ENCODE measurements at regions not wholly inside any gene's neighbourhood (a gene's known extent, or its start where the extent isn't known, plus 50 kb on each side); places are given as distances from the start of the nearest gene placed in this dataset.
A peak's percentile ranks its signal among the peaks of the same experiment; 100 is the strongest.
"Not testable (repeated sequence)": the region's sequence is repeated elsewhere in the genome, so short reads cannot be mapped to it uniquely, and the experiment has no call there.

DNA sequence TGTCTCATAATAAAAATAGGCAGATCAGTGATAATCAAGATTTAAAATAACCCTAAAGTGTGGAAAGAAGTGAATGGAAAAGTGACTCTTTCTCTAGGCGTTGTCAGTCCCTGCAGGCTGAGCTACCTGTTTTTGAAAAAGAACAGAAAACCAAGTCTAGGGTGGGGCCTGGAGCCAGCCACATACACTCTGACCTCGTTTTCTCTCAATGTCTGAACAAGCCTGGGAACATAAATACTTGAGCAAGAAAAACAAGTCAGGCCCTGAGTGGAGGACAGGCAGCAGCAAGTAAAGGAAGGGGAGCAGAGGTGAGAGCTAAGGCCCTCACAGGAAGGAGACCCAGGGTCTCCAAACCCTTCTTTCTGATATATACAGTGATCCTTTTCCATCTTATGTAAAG lies 91.7 kb upstream of the HPF1 start:
- Histone ChIP-seq H3K9me3 (ENCODE audit: control insufficient read depth, low read depth, low read length) (no peaks in the 10 kb centered on the region), H3K27ac (ENCODE audit: low read length) (no peak overlapping the region), H3K36me3 (ENCODE audit: control insufficient read depth, insufficient read depth, low read length) (no peaks in the 10 kb centered on the region), H3K4me1 (ENCODE audit: control insufficient read depth, insufficient read depth, low read length) (no peaks in the 10 kb centered on the region), H3K4me3 (ENCODE audit: low read length) (no peak overlapping the region), H3K27me3 (ENCODE audit: control insufficient read depth, insufficient read depth, low read length) (no peaks in the 10 kb centered on the region)
- no peak for DNase-seq
- WGBS (ENCODE audit: insufficient coverage, low lambda C conversion rate), result 40% methylated on average over 1 of the region's 2 CpGs

DNA sequence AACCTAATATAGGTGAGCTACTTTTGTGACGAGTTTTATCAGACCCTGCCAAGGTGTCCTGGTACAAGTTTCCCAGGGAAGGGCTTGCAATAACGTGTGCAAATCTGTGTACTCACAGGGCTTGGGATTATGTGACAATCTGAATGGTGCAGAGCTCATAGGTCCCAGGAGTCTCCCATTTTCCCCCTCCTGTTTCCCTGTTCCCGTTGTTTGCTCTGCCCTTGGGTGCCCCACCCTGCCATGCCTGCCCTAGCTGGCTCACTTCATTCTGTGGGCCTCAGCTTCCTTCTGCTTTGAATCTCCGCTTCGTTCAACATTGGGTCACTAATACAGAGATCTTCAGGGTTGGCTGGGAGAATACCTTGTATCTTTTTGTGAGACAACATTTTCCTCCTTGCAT lies 90.3 kb upstream of the HPF1 start:
- DNase-seq, result no peak
- 40% methylated on average over 1 of the region's 5 CpGs for WGBS (ENCODE audit: insufficient coverage, low lambda C conversion rate)
- no peaks in the 10 kb centered on the region for H3K36me3 ChIP-seq (ENCODE audit: control insufficient read depth, insufficient read depth, low read length)
- no peaks in the 10 kb centered on the region for H3K4me1 ChIP-seq (ENCODE audit: control insufficient read depth, insufficient read depth, low read length)
- H3K4me3 ChIP-seq (ENCODE audit: low read length), result no peak overlapping the region
- H3K27me3 ChIP-seq (ENCODE audit: control insufficient read depth, insufficient read depth, low read length), result no peaks in the 10 kb centered on the region
- no peak overlapping the region for H3K27ac ChIP-seq (ENCODE audit: low read length)
- H3K9me3 ChIP-seq (ENCODE audit: control insufficient read depth, low read depth, low read length), result no peaks in the 10 kb centered on the region

DNA sequence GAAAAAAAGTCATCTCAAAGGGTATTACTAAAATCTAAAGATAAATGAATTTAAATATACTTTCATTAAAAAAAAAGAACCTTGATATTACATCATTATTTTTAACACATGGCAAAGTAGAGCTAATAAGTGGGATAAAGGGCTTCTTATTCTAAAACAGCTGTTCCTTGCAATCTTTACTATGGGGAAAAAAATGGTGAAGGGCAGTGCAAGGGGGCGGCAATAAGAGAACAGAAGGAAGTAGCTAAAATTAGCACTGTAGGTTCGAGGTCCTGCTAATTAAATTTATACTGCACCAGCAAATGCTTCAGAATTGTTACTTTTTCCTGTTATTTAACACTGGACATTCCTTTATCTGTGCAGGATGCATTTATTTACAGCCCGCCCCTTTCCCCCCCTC lies 89.4 kb upstream of the HPF1 start:
- H3K27me3 ChIP-seq (ENCODE audit: control insufficient read depth, insufficient read depth, low read length), result no peaks in the 10 kb centered on the region
- no peak for DNase-seq
- WGBS (ENCODE audit: insufficient coverage, low lambda C conversion rate), result 74% methylated on average over 2 of the region's 3 CpGs

DNA sequence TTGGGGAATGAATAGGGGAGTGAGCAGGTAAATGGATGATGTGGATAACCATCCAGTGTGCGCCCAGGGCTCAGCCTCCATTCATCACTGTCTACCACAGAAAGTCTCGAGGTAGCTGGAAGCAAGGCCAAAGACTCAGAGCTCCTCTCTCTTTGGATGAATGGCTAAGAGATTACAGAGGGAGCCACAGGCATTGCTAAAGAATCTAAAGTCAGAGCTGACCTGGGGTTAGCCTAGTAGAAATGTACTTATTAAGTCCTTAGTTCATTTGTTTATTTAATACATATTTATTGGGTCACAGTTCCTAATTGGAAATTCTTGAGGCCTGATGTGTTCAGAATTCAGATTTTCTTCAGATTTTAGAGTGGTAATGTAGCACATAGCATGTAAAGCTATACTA lies 88.7 kb upstream of the HPF1 start:
- Histone ChIP-seq H3K9me3 (ENCODE audit: control insufficient read depth, low read depth, low read length) (no peaks in the 10 kb centered on the region), H3K4me1 (ENCODE audit: control insufficient read depth, insufficient read depth, low read length) (no peaks in the 10 kb centered on the region), H3K27ac (ENCODE audit: low read length) (no peak overlapping the region), H3K4me3 (ENCODE audit: low read length) (no peak overlapping the region), H3K36me3 (ENCODE audit: control insufficient read depth, insufficient read depth, low read length) (no peaks in the 10 kb centered on the region), H3K27me3 (ENCODE audit: control insufficient read depth, insufficient read depth, low read length) (no peaks in the 10 kb centered on the region)
- WGBS (ENCODE audit: insufficient coverage, low lambda C conversion rate), result no CpG with 5 or more reads among the region's 2 CpGs
- no peak for DNase-seq

More for the DNA sequence above, 89.4 kb upstream of the HPF1 start:
- H3K9me3 ChIP-seq (ENCODE audit: control insufficient read depth, low read depth, low read length), result no peaks in the 10 kb centered on the region
- no peaks in the 10 kb centered on the region for H3K36me3 ChIP-seq (ENCODE audit: control insufficient read depth, insufficient read depth, low read length)
- H3K27ac ChIP-seq (ENCODE audit: low read length), result no peak overlapping the region
- no peak overlapping the region for H3K4me3 ChIP-seq (ENCODE audit: low read length)
- no peaks in the 10 kb centered on the region for H3K4me1 ChIP-seq (ENCODE audit: control insufficient read depth, insufficient read depth, low read length)

DNA sequence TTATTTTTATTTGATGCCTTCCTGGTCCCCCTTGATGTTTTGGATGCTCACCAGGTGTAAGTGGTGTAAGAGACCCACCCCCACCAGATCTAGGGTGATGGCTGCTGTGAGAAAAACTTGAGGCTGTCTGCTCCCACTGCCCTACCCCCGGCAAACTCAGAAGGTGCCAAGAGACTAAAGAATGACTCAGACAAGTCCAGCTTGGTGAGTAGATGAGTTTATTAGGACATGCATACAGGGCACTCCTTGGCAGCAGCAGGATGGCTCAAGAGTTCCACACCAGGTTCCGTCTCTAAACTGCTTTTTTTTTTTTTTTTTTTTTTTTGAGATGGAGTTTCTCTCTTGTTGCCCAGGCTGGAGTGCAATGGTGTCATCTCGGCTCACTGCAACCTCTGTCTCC lies 84.0 kb upstream of the HPF1 start:
- H3K9me3 ChIP-seq (ENCODE audit: control insufficient read depth, low read depth, low read length), result no peaks in the 10 kb centered on the region
- no peak overlapping the region for H3K4me3 ChIP-seq (ENCODE audit: low read length)
- H3K27ac ChIP-seq (ENCODE audit: low read length), result no peak overlapping the region
- WGBS (ENCODE audit: insufficient coverage, low lambda C conversion rate), result no CpG with 5 or more reads among the region's 3 CpGs
- no peaks in the 10 kb centered on the region for H3K27me3 ChIP-seq (ENCODE audit: control insufficient read depth, insufficient read depth, low read length)
- DNase-seq, result no peak
- no peaks in the 10 kb centered on the region for H3K36me3 ChIP-seq (ENCODE audit: control insufficient read depth, insufficient read depth, low read length)
- H3K4me1 ChIP-seq (ENCODE audit: control insufficient read depth, insufficient read depth, low read length), result no peaks in the 10 kb centered on the region

DNA sequence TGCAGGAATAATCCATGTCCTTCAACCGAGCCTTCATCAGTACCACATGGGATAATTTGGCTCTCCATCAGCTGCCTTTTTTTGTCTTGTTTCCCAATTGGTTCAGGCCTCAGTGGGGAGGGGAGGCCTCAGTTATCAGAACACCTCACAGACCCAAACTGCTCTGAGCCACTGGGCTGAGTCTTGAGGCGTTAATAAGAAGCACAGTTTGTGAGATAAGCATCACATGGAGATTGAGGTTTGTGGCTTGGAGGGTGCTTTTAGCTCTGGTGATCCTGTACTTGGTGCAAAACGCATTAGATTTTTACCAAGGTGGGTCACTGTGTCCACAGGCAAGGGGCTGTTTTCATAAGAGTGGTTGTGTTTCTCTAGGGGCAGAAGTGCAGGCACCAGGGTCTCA lies 82.8 kb upstream of the HPF1 start:
- DNase-seq, result no peak
- H3K9me3 ChIP-seq (ENCODE audit: control insufficient read depth, low read depth, low read length), result no peaks in the 10 kb centered on the region
- H3K36me3 ChIP-seq (ENCODE audit: control insufficient read depth, insufficient read depth, low read length), result no peaks in the 10 kb centered on the region
- no peak overlapping the region for H3K4me3 ChIP-seq (ENCODE audit: low read length)
- no CpG with 5 or more reads among the region's 3 CpGs for WGBS (ENCODE audit: insufficient coverage, low lambda C conversion rate)
- no peaks in the 10 kb centered on the region for H3K4me1 ChIP-seq (ENCODE audit: control insufficient read depth, insufficient read depth, low read length)
- no peaks in the 10 kb centered on the region for H3K27me3 ChIP-seq (ENCODE audit: control insufficient read depth, insufficient read depth, low read length)
- H3K27ac ChIP-seq (ENCODE audit: low read length), result no peak overlapping the region

DNA sequence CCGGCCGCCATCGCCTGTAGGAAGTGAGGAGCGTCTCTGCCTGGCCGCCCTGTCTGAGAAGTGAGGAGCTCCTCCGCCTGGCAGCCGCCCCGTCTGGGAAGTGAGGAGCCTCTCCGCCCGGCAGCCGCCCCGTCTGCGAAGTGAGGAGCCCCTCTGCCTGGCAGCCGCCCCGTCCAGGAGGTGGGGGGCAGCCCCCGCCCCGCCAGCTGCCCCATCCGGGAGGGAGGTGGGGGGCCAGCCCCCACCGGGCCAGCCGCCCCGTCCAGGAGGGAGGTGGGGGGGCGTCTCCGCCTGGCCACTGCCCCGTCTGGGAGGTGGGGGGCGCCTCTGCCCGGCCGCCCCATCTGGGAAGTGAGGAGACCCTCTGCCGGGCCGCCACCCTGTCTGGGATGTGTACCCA lies 70.6 kb upstream of the HPF1 start:
- not testable (repeated sequence) for H3K27ac ChIP-seq (ENCODE audit: low read length); H3K4me1 ChIP-seq (ENCODE audit: control insufficient read depth, insufficient read depth, low read length); H3K27me3 ChIP-seq (ENCODE audit: control insufficient read depth, insufficient read depth, low read length); H3K36me3 ChIP-seq (ENCODE audit: control insufficient read depth, insufficient read depth, low read length); DNase-seq; H3K9me3 ChIP-seq (ENCODE audit: control insufficient read depth, low read depth, low read length); H3K4me3 ChIP-seq (ENCODE audit: low read length)
- no CpG with 5 or more reads among the region's 29 CpGs for WGBS (ENCODE audit: insufficient coverage, low lambda C conversion rate)

DNA sequence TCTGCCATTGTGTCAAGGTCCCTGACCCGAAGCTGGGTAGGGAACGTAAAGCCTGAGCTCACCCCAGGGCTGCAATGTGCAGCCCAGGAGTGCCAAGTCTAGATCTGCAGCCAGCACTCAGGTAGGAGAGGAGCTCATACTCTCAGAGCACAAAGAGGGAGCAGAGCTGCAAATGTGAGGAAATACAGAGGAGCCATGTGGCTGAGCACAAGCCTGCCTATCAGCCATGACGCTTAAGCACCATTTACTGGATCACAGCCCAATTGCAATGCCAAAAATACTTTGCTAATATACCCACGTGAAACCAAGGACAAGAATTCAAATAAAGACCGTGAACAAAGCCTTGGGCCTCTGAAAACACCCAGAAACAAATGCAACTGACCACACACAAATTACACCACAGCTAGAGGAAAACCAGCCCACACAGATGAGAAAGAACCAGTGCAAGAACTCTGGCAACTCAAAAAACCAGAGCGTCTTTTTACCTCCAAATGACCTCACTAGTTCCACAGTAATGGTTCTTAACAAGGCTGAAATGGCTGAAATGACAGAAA lies 69.0 kb upstream of the HPF1 start:
- H3K9me3 ChIP-seq (ENCODE audit: control insufficient read depth, low read depth, low read length), result peaks cover 4% of the 10 kb centered on the region
- WGBS (ENCODE audit: insufficient coverage, low lambda C conversion rate), result no CpG with 5 or more reads among the region's 6 CpGs
- DNase-seq, result no peak

DNA sequence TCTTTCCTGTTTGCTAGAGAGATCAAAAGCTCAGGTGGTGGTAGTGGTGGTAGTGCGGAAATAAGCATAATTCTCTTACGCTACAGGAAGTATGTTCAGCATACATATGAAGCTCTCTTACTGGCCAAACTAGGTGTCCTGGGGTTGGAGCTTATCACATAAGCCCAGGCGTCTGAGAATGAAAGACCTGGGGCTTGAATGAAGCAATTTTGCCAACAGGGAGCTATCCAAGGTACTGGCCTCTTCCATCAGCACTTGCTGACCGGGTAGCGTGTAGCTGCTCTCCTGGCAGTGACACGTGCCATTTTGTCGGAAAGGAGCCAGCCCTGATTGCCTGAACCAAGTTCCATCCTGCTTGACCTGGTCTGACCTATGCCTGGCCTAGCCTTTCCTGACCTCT lies 65.9 kb upstream of the HPF1 start:
- peak; percentile 31 to 61 for DNase-seq
- Histone ChIP-seq H3K4me3 (ENCODE audit: low read length) (no peak overlapping the region), H3K4me1 (ENCODE audit: control insufficient read depth, insufficient read depth, low read length) (no peaks in the 10 kb centered on the region), H3K27me3 (ENCODE audit: control insufficient read depth, insufficient read depth, low read length) (peaks cover 4% of the 10 kb centered on the region), H3K9me3 (ENCODE audit: control insufficient read depth, low read depth, low read length) (peaks cover 4% of the 10 kb centered on the region), H3K27ac (ENCODE audit: low read length) (no peak overlapping the region), H3K36me3 (ENCODE audit: control insufficient read depth, insufficient read depth, low read length) (no peaks in the 10 kb centered on the region)
- no CpG with 5 or more reads among the region's 7 CpGs for WGBS (ENCODE audit: insufficient coverage, low lambda C conversion rate)

More for the DNA sequence above, 69.0 kb upstream of the HPF1 start:
- Histone ChIP-seq H3K27ac (ENCODE audit: low read length) (no peak overlapping the region), H3K27me3 (ENCODE audit: control insufficient read depth, insufficient read depth, low read length) (no peaks in the 10 kb centered on the region), H3K4me1 (ENCODE audit: control insufficient read depth, insufficient read depth, low read length) (no peaks in the 10 kb centered on the region), H3K4me3 (ENCODE audit: low read length) (no peak overlapping the region), H3K36me3 (ENCODE audit: control insufficient read depth, insufficient read depth, low read length) (no peaks in the 10 kb centered on the region)

DNA sequence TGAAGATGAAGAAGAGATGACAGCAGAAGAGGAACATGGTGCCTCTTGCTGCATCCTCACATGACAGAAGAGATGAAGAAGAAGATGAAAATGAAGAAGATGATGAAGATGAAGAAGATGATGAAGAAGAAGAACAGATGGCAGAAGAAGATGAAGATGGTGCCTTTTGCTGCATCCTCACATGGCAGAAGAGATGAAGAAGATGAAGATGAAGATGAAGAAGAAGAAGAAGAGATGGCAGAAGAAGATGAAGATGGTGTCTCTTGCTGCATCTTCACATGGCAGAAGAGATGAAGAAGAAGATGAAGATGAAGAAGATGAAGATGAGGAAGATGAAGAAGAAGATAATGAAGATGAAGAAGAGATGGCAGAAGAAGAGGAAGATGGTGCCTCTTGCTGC lies 63.7 kb upstream of the HPF1 start:
- Histone ChIP-seq H3K9me3 (ENCODE audit: control insufficient read depth, low read depth, low read length) (no peaks in the 10 kb centered on the region), H3K36me3 (ENCODE audit: control insufficient read depth, insufficient read depth, low read length) (no peaks in the 10 kb centered on the region), H3K27me3 (ENCODE audit: control insufficient read depth, insufficient read depth, low read length) (peaks cover 6% of the 10 kb centered on the region), H3K27ac (ENCODE audit: low read length) (no peak overlapping the region), H3K4me3 (ENCODE audit: low read length) (no peak overlapping the region), H3K4me1 (ENCODE audit: control insufficient read depth, insufficient read depth, low read length) (no peaks in the 10 kb centered on the region)
- DNase-seq, result no peak

DNA sequence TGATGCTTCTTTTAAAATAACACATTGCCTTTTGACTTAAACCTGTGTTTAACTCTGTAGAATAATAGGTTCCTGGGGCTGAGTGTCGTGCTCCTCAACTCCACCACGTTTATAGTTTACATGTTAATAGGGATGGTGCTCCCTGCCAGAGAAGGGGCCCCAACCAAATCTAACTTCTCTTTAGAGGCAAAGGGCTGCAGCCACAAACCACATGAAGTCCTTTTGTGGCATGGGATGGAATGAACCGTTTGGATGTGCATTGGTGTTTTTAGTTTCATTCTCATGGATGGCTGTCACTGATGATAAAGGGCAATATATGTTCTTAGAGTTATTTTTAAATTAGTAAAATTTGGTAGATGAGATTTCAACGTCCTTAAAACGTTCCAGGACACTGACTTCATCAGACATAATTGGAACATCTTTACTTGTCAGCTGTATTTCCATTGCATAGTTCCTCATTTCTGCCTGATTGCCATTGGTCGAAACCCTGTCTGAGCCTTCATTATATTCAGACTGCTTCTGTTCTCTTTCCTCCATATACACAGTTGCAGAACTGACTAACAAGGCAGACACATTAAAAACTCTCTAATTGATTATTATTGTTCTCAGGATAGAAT lies 60.4 kb upstream of the HPF1 start:
- no peaks in the 10 kb centered on the region for H3K36me3 ChIP-seq (ENCODE audit: control insufficient read depth, insufficient read depth, low read length)
- no peak overlapping the region for H3K4me3 ChIP-seq (ENCODE audit: low read length)
- H3K27me3 ChIP-seq (ENCODE audit: control insufficient read depth, insufficient read depth, low read length), result peaks cover 6% of the 10 kb centered on the region
- no peak for DNase-seq
- H3K9me3 ChIP-seq (ENCODE audit: control insufficient read depth, low read depth, low read length), result no peaks in the 10 kb centered on the region
- H3K27ac ChIP-seq (ENCODE audit: low read length), result no peak overlapping the region
- no peaks in the 10 kb centered on the region for H3K4me1 ChIP-seq (ENCODE audit: control insufficient read depth, insufficient read depth, low read length)
- WGBS (ENCODE audit: insufficient coverage, low lambda C conversion rate), result 71% methylated on average over 1 of the region's 6 CpGs

All from large intestine (tissue), 3 donors.